HL-60/S4 treated with retinoic acid at 250 ng/mL for 4 days and 3 days (cell line): ENCODE measurements at regions not wholly inside any gene's neighbourhood (a gene's known extent, or its start where the extent isn't known, plus 50 kb on each side); places are given as distances from the start of the nearest gene placed in this dataset.
"Not testable (repeated sequence)": the region's sequence is repeated elsewhere in the genome, so short reads cannot be mapped to it uniquely, and the experiment has no call there.

ENCODE experiments used
- in situ Hi-C: fragments of 300-500 bp; cut with MboI; formaldehyde crosslinking; loops from 2 replicates; pipeline ENCODE4 v1.7.0; 2022; ENCODE audit warnings: low sequenced_read_pairs

DNA sequence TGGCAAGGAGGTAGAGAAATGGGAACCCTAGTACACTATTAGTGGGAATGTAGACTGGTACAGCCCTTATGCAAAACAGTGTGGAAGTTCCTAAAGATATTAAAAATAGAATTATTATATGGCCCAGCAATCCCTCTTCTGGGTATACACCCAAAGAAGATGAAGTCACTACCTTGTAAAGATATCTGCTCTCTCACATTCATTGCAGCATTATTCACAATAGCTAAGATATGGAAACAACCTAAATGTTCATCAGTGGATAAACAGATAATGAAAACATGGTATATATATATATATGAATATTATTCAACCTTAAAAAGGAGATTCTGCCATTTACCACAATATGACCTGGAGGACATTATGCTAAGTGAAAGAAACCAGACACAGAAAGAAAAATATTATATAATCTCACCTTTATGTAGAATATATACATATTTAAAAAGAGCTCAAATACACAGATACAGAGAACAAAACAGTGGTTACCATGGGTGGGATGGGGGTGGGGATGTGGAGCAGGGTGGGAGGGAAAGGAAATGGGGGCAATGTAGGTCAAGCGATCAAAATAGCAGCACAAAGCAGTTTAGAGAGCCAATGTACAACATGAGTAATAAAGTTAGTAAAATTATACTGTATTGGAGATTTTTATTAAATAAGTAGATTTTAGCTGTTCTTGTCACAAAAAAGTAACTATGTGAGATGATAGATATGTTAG is 138.6 kb downstream of the SPRY1 start:
- in situ Hi-C loops = no loop called here

GRCh38 chr4:123536225-123536624 is 139.6 kb downstream of the SPRY1 start:
- in situ Hi-C loops = no loop called here

- in situ Hi-C loops = not testable (repeated sequence)
Measured at GRCh38 chr4:123537906-123538402, 141.4 kb downstream of the SPRY1 start.

DNA sequence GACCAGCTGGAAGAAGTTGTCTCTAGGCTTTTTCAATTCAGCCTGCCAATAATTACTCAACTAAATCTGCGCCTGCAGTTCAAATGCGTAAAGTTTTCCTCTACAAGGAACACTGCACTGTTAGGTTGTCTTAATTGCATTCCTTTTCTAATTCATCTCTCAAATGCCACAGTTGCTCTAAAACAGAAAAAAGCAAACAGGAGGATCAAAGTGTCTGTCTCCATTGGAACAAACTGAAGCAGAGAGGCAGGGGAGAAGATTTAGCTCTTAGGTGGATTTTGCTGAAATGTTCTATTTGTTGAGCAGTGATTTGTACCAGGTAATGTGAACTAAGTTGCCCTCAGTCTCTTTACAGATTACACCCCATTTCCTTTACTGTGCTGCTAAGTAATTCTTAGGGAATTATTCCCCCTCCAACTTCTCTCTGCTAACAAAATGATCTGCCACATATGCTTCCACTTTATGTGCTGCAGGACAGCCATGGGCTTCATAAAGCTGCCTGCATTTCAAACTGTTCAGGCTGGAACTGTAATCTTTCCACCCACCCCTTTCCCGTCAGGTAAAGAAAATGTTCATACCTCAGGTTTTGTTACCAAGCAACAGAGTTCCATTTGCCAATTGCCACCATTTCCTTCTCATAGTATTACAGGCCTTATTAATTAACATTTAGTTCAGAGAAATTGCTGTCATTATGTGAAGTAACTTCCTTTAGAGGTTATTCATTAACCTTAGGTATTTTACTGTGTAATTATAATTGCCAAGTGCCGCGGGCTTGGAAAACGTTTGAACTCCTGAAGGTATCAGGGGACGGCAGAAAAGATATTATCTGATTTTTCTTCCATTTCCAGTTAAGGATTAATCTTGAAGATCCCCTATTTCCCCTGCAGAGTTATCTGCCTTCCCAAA is 149.3 kb downstream of the SPRY1 start:
- in situ Hi-C loops = no loop called here

GRCh38 chr4:123546573-123547060 is 150.0 kb downstream of the SPRY1 start:
- in situ Hi-C loops = no loop called here

DNA sequence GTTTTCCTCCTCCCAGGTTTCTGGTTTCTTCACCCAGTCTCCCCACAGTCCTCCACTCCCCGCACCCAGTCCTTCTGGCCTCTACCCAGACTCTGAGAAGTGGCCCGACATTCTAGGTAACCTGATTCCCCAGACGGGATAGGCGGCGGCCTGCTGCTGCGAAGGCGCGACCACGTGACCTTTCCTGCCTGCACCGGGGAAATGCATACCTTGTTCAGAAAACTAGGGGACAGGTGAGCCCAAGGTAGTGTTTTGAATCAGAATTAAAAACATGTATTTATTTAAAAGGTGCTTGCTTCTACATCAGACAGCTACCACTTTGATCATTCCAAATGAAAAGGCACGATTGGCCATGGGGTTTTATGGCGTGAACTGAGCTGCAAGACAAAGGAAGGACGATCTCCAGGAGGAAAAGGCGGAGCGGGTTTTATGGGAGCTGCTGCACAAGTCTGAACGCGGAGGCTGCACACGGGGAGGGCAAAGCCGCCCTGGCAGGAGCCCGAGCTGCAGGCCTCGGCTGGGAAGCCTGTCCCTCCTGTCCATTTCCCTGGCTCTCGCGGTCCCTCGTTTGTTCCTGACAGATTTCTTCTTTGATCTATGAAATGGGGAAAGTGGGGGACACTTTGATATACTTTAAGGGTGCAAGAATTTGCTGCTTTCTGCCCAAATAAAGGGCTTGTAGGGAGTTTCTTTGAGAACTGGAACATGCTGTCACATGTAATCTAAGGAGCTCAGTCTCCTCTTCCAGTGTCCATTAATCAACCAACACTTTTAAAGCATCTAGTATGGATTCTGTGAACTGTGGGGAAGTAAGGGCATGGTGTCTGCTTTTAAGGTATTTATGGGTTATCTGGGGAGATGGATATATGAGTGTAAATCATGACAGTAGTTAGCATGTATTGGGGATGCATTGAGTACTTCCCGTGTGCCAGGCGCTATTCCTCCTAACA is 150.9 kb downstream of the SPRY1 start:
- in situ Hi-C loops = no loop called here

DNA sequence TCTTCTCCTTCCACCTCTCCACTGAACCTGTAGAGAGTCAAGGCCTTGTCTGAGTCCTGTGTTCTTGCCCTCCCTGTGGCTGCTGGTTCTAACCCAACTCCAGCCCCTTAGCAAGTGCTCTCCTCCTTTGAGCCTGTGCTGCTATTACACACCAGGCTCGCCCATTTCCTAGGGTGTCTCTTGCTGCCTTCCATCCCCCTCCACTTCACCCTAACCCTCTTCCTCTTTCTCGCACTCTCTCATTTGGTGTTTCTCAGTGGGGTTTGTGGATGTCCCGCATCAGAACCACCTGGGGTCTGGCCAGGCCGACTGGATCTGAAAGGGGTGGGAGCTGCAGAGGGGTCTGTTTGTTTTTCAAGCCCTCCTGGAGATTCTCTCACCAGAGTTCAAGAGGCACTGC is 156.7 kb downstream of the SPRY1 start:
- in situ Hi-C loops = loop anchor here (10.0 kb wide), 1 partner anchor 158 kb away; the partner anchor contains the start of gene SPRY1

- in situ Hi-C loops = loop anchor here (10.0 kb wide), 1 partner anchor 159 kb away; the partner anchor contains the start of gene SPRY1
Measured at GRCh38 chr4:123553733-123554637, 157.4 kb downstream of the SPRY1 start.

DNA sequence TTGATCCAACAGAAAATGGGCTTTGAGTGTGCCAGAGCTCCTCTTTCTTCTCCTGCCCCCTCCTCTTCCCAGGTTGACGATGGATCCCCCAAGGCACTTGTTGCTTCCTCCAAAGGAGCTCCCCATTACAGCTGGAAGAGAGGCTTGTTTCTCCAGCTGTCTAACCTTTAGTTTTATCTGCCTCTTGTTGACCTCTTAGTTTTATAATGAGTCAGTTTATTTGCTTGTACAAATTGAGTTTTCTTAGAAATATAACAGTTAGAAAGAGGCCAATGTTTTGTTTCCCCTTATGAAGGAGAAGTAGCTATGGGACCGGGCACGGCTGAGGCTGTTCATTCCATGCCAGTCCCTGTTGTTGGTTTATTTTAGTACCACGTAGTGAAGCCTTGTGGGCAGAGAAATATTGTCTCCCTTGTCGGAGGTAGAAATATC is 158.2 kb downstream of the SPRY1 start:
- in situ Hi-C loops = loop anchor here (10.0 kb wide), 1 partner anchor 160 kb away; the partner anchor contains the start of gene SPRY1

GRCh38 chr4:123555233-123555806 is 158.7 kb downstream of the SPRY1 start:
- in situ Hi-C loops = loop anchor here (10.0 kb wide), 1 partner anchor 161 kb away; the partner anchor contains the start of gene SPRY1

- in situ Hi-C loops = loop anchor here (10.0 kb wide), 1 partner anchor 161 kb away; the partner anchor contains the start of gene SPRY1
Measured at GRCh38 chr4:123555807-123556273, 159.2 kb downstream of the SPRY1 start.

- in situ Hi-C loops = loop anchor here (10.0 kb wide), 1 partner anchor 162 kb away; the partner anchor contains the start of gene SPRY1
Measured at GRCh38 chr4:123556526-123556925, 159.9 kb downstream of the SPRY1 start.

DNA sequence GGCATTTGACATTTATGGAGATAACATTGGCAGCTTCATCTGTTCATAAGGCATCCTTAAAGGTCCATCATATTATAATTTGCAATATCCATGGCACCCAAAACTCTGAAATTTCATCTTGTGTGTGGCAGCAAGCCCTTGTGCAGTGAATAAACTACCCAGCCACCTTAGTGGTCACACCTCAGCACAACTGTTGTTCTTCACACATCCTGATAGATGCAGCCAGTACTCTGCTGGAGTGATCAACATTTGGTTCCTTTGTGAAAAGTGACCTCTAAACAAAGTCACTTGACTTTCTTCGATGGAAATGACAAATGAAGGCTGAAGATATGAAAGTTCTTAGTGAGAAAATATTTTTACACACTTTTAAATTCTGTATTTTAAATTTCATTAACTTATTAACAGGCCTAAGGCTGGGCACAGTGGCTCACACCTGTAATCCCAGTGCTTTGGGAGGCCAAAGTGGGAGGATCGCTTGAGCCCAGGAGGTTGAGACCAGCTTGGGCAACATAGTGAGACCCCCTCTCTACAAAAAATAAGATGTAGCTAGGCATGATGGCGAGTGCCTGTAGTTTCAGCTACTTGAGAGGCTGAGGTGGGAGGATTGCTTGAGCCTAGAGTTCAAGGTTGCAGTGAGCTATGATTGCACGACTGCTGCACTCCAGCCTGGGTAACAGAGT is 161.4 kb downstream of the SPRY1 start:
- in situ Hi-C loops = loop anchor here (10.0 kb wide), 1 partner anchor 163 kb away; the partner anchor contains the start of gene SPRY1

- in situ Hi-C loops = loop anchor here (10.0 kb wide), 1 partner anchor 164 kb away; the partner anchor contains the start of gene SPRY1
Measured at GRCh38 chr4:123558865-123559264, 162.3 kb downstream of the SPRY1 start.

DNA sequence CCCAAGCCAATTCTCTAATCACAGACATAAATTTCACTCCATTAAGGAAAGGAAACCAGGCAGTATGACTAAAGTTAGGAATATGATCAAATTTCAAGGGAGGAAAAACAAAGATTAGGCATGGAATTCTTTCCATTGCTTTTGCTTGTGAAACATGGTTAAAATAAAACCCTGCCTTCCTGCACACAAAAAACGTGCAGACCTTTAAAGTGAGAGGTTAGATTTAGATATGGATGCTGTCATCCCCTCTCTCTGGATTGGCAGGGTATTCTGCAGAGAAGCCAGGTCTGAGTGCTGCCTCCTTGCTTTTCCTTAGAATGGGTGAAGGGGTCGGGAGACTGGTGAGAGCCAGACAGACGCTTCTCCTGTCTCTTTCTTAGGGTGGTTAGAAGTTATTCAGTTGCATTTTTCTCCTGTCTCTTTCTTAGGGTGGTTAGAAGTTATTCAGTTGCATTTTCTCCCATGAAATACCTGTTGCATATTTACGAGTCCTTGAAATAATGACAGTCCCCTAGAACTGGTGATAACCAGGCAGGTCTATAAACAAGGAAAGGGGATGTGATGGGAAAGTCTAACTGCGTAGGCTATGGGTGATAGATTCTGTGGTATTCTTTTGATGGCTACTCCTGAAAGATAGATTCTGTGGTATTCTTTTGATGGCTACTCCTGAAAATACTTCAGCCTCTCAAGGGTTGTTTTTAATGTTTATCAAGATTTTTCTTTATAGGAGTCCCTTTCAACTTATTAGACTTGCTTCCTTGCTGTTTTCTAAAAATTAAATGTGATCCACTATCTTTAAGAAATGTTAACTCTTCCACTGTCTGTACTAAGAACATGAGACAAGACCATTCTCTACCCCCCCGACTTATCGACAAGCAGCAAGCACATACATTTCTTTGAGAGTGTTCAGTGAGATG is 163.6 kb downstream of the SPRY1 start:
- in situ Hi-C loops = loop anchor here (10.0 kb wide), 1 partner anchor 165 kb away; the partner anchor contains the start of gene SPRY1

DNA sequence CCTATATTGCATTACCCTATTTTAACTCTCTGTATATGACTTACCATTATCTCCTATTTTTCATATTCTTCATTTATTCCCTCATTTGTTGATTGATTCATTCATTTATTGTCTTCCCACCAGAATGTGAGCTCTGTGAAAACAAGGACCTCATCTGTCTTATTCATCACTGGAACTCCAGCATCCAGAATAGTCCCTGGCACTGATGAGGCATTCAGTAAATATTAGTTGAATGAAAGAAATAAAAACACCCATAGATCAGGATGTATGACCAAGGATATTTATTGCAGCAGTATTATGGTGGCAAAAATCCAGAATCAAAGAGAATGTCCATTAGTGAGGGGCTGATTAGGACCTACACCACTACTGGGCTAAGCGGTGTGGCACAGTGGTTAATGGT is 164.9 kb downstream of the SPRY1 start:
- in situ Hi-C loops = no loop called here
